Loucy (cell line): ENCODE measurements at regions not wholly inside any gene's neighbourhood (a gene's known extent, or its start where the extent isn't known, plus 50 kb on each side); places are given as distances from the start of the nearest gene placed in this dataset.

ENCODE experiments used
- H2AFZ ChIP-seq: fragments of 200-600 bp; sonication (generic); 2 replicates; pipeline ENCODE4 v1.6.0; 2016; ENCODE audit warnings: antibody characterized with exemption, mild to moderate bottlenecking, low read length, moderate library complexity
- H3F3A ChIP-seq: fragments of 200-600 bp; 2 replicates; pipeline ENCODE4 v1.6.0; 2016; ENCODE audit warnings: antibody characterized with exemption, low read depth, mild to moderate bottlenecking
- H3K27me3 ChIP-seq: fragments of 200-600 bp; sonication (generic); 2 replicates; pipeline ENCODE4 v1.6.1; 2014; ENCODE audit warnings: low read length, mild to moderate bottlenecking; ENCODE audit not compliant: insufficient read depth, poor library complexity, severe bottlenecking
- H3K36me3 ChIP-seq: fragments of 200-600 bp; sonication (generic); 2 replicates; pipeline ENCODE4 v1.6.1; 2016; ENCODE audit warnings: low read length; ENCODE audit not compliant: insufficient read depth
- H3K4me1 ChIP-seq: fragments of 200-600 bp; sonication (generic); 2 replicates; pipeline ENCODE4 v1.5.1; 2014; ENCODE audit warnings: low read length, mild to moderate bottlenecking; ENCODE audit not compliant: insufficient read depth, poor library complexity, severe bottlenecking
- H3K4me2 ChIP-seq: fragments of 200-600 bp; sonication (generic); 2 replicates; pipeline ENCODE4 v1.6.0; 2014; ENCODE audit warnings: antibody characterized with exemption, low read length, low read depth, mild to moderate bottlenecking; ENCODE audit not compliant: poor library complexity, severe bottlenecking
- H3K4me3 ChIP-seq: fragments of 200-600 bp; sonication (generic); 2 replicates; pipeline ENCODE4 v1.5.1; 2014; ENCODE audit warnings: low read length, mild to moderate bottlenecking, mixed read lengths; ENCODE audit not compliant: poor library complexity, severe bottlenecking
- H3K79me2 ChIP-seq: fragments of 200-600 bp; sonication (generic); 2 replicates; pipeline ENCODE4 v1.6.1; 2014; ENCODE audit warnings: low read length; ENCODE audit not compliant: insufficient read depth
- H3K9ac ChIP-seq: fragments of 200-600 bp; sonication (generic); 2 replicates; pipeline ENCODE4 v1.6.0; 2014; ENCODE audit warnings: mild to moderate bottlenecking, low read depth, low read length, moderate library complexity; ENCODE audit not compliant: poor library complexity, severe bottlenecking
- H3K9me2 ChIP-seq: fragments of 200-600 bp; sonication (generic); replicated peaks from 2 replicates; pipeline ENCODE4 v1.6.1; 2016; ENCODE audit warnings: low read depth, low read length, mixed read lengths
- H3K9me3 ChIP-seq: fragments of 200-600 bp; sonication (generic); 2 replicates; pipeline ENCODE4 v1.6.1; 2014; ENCODE audit warnings: mild to moderate bottlenecking, antibody characterized with exemption, low read length, low read depth; ENCODE audit not compliant: insufficient read depth
- H4K20me1 ChIP-seq: fragments of 200-600 bp; sonication (generic); 2 replicates; pipeline ENCODE4 v1.6.0; 2014; ENCODE audit warnings: antibody characterized with exemption, low read length, mild to moderate bottlenecking; ENCODE audit not compliant: insufficient read depth, poor library complexity, severe bottlenecking
- CTCF ChIP-seq: fragments of 200-600 bp; sonication (generic); conservative IDR thresholded peaks from 2 replicates; pipeline ENCODE4 v1.5.1; 2014; ENCODE audit warnings: mild to moderate bottlenecking, antibody characterized with exemption, low read length
- EZH2phosphoT487 ChIP-seq: fragments of 200-600 bp; IDR thresholded peaks from 2 replicates; pipeline ENCODE4 v1.6.1; 2018; ENCODE audit warnings: antibody characterized with exemption, mild to moderate bottlenecking, moderate library complexity, borderline replicate concordance

GRCh38 chr13:76038920-76039716, 403.0 kb downstream of the LMO7 start:
- H3K9me2 ChIP-seq = no peaks in the 10 kb centered on the region
- H3K9ac ChIP-seq = no peak overlapping the region
- no peaks in the 10 kb centered on the region for H3K79me2 ChIP-seq
- H2AFZ ChIP-seq = no peak overlapping the region
- H3K36me3 ChIP-seq = no peaks in the 10 kb centered on the region
- no peaks in the 10 kb centered on the region for H4K20me1 ChIP-seq
- H3K4me3 ChIP-seq = no peak overlapping the region
- TF ChIP-seq CTCF (peak; percentile 45), EZH2phosphoT487 (no peak)
- no peaks in the 10 kb centered on the region for H3K27me3 ChIP-seq
- H3F3A ChIP-seq = no peaks in the 10 kb centered on the region
- no peaks in the 10 kb centered on the region for H3K4me1 ChIP-seq
- H3K9me3 ChIP-seq = no peaks in the 10 kb centered on the region
- no peak overlapping the region for H3K4me2 ChIP-seq

GRCh38 chr13:76036176-76036575, 400.0 kb downstream of the LMO7 start:
- no peaks in the 10 kb centered on the region for H3K4me1 ChIP-seq
- no peaks in the 10 kb centered on the region for H3K9me2 ChIP-seq
- no peaks in the 10 kb centered on the region for H3K36me3 ChIP-seq
- no peaks in the 10 kb centered on the region for H3F3A ChIP-seq
- no peaks in the 10 kb centered on the region for H4K20me1 ChIP-seq
- H3K27me3 ChIP-seq = no peaks in the 10 kb centered on the region
- H3K79me2 ChIP-seq = no peaks in the 10 kb centered on the region
- no peak for TF ChIP-seq EZH2phosphoT487
- no peak for TF ChIP-seq CTCF
- H2AFZ ChIP-seq = no peak overlapping the region
- H3K9ac ChIP-seq = no peak overlapping the region
- H3K4me3 ChIP-seq = no peak overlapping the region
- H3K4me2 ChIP-seq = no peak overlapping the region
- no peaks in the 10 kb centered on the region for H3K9me3 ChIP-seq

- Histone ChIP-seq H3K9ac (no peak overlapping the region), H2AFZ (no peak overlapping the region)
Measured at GRCh38 chr13:76035711-76036110, 399.6 kb downstream of the LMO7 start.

More at GRCh38 chr13:76035711-76036110, 399.6 kb downstream of the LMO7 start:
- H3K79me2 ChIP-seq = no peaks in the 10 kb centered on the region
- no peaks in the 10 kb centered on the region for H3K9me3 ChIP-seq
- H3K4me3 ChIP-seq = no peak overlapping the region
- H3K27me3 ChIP-seq = no peaks in the 10 kb centered on the region
- H3K4me1 ChIP-seq = no peaks in the 10 kb centered on the region
- no peaks in the 10 kb centered on the region for H3F3A ChIP-seq
- H3K4me2 ChIP-seq = no peak overlapping the region
- H3K9me2 ChIP-seq = no peaks in the 10 kb centered on the region
- H3K36me3 ChIP-seq = no peaks in the 10 kb centered on the region
- TF ChIP-seq CTCF = no peak
- TF ChIP-seq EZH2phosphoT487 = no peak
- no peaks in the 10 kb centered on the region for H4K20me1 ChIP-seq
